ENCODE measurements at regions not wholly inside any gene's neighbourhood (a gene's known extent, or its start where the extent isn't known, plus 50 kb on each side); places are given as distances from the start of the nearest gene placed in this dataset.
"Not testable (repeated sequence)": the region's sequence is repeated elsewhere in the genome, so short reads cannot be mapped to it uniquely, and the experiment has no call there.

DNA sequence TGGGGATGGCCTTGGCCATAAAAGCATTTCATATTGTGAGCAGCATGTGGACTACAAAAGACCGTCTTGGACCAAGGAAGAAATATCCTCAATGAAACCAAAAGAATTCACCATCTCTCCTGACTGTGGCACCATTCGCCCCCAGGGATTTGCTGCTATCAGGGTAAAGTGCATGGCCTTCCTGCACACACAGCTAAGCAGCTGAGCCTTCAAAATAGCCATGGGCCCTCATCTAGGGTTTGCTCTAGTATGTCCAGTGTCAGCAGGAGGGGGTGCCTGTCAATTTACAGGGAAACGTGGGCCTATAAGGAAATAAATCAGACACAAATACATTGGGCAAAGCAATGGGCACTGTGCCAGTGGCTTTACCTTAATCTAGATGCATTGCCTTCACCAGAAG, 296.6 kb upstream of the NBPF12 start:
- TF ChIP-seq POLR2A (IDR thresholded peaks at IDR 0.05; ENCODE audit: extremely low read depth, insufficient read length); MAX (IDR thresholded peaks at IDR 0.05; ENCODE audit: low read depth, low read length); MYC (IDR thresholded peaks at IDR 0.05; ENCODE audit: low read depth, low read length): not testable (repeated sequence)
- TF ChIP-seq, protein P1, sequence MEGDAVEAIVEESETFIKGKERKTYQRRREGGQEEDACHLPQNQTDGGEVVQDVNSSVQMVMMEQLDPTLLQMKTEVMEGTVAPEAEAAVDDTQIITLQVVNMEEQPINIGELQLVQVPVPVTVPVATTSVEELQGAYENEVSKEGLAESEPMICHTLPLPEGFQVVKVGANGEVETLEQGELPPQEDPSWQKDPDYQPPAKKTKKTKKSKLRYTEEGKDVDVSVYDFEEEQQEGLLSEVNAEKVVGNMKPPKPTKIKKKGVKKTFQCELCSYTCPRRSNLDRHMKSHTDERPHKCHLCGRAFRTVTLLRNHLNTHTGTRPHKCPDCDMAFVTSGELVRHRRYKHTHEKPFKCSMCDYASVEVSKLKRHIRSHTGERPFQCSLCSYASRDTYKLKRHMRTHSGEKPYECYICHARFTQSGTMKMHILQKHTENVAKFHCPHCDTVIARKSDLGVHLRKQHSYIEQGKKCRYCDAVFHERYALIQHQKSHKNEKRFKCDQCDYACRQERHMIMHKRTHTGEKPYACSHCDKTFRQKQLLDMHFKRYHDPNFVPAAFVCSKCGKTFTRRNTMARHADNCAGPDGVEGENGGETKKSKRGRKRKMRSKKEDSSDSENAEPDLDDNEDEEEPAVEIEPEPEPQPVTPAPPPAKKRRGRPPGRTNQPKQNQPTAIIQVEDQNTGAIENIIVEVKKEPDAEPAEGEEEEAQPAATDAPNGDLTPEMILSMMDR (IDR thresholded peaks at IDR 0.05; ENCODE audit: low read depth, low read length): not testable (repeated sequence)
